Loucy (cell line): ENCODE measurements at regions not wholly inside any gene's neighbourhood (a gene's known extent, or its start where the extent isn't known, plus 50 kb on each side); places are given as distances from the start of the nearest gene placed in this dataset.

Experiments used
- H2AFZ ChIP-seq: fragments of 200-600 bp; sonication (generic); 2 replicates; pipeline ENCODE4 v1.6.0; 2016; ENCODE audit warnings: antibody characterized with exemption, mild to moderate bottlenecking, low read length, moderate library complexity
- H3F3A ChIP-seq: fragments of 200-600 bp; 2 replicates; pipeline ENCODE4 v1.6.0; 2016; ENCODE audit warnings: antibody characterized with exemption, low read depth, mild to moderate bottlenecking
- H3K27me3 ChIP-seq: fragments of 200-600 bp; sonication (generic); 2 replicates; pipeline ENCODE4 v1.6.1; 2014; ENCODE audit warnings: low read length, mild to moderate bottlenecking; ENCODE audit not compliant: insufficient read depth, poor library complexity, severe bottlenecking
- H3K36me3 ChIP-seq: fragments of 200-600 bp; sonication (generic); 2 replicates; pipeline ENCODE4 v1.6.1; 2016; ENCODE audit warnings: low read length; ENCODE audit not compliant: insufficient read depth
- H3K4me1 ChIP-seq: fragments of 200-600 bp; sonication (generic); 2 replicates; pipeline ENCODE4 v1.5.1; 2014; ENCODE audit warnings: low read length, mild to moderate bottlenecking; ENCODE audit not compliant: insufficient read depth, poor library complexity, severe bottlenecking
- H3K4me2 ChIP-seq: fragments of 200-600 bp; sonication (generic); 2 replicates; pipeline ENCODE4 v1.6.0; 2014; ENCODE audit warnings: antibody characterized with exemption, low read length, low read depth, mild to moderate bottlenecking; ENCODE audit not compliant: poor library complexity, severe bottlenecking
- H3K4me3 ChIP-seq: fragments of 200-600 bp; sonication (generic); 2 replicates; pipeline ENCODE4 v1.5.1; 2014; ENCODE audit warnings: low read length, mild to moderate bottlenecking, mixed read lengths; ENCODE audit not compliant: poor library complexity, severe bottlenecking
- H3K79me2 ChIP-seq: fragments of 200-600 bp; sonication (generic); 2 replicates; pipeline ENCODE4 v1.6.1; 2014; ENCODE audit warnings: low read length; ENCODE audit not compliant: insufficient read depth
- H3K9ac ChIP-seq: fragments of 200-600 bp; sonication (generic); 2 replicates; pipeline ENCODE4 v1.6.0; 2014; ENCODE audit warnings: mild to moderate bottlenecking, low read depth, low read length, moderate library complexity; ENCODE audit not compliant: poor library complexity, severe bottlenecking
- H3K9me2 ChIP-seq: fragments of 200-600 bp; sonication (generic); replicated peaks from 2 replicates; pipeline ENCODE4 v1.6.1; 2016; ENCODE audit warnings: low read depth, low read length, mixed read lengths
- H3K9me3 ChIP-seq: fragments of 200-600 bp; sonication (generic); 2 replicates; pipeline ENCODE4 v1.6.1; 2014; ENCODE audit warnings: mild to moderate bottlenecking, antibody characterized with exemption, low read length, low read depth; ENCODE audit not compliant: insufficient read depth
- H4K20me1 ChIP-seq: fragments of 200-600 bp; sonication (generic); 2 replicates; pipeline ENCODE4 v1.6.0; 2014; ENCODE audit warnings: antibody characterized with exemption, low read length, mild to moderate bottlenecking; ENCODE audit not compliant: insufficient read depth, poor library complexity, severe bottlenecking
- EZH2phosphoT487 ChIP-seq: fragments of 200-600 bp; IDR thresholded peaks from 2 replicates; pipeline ENCODE4 v1.6.1; 2018; ENCODE audit warnings: antibody characterized with exemption, mild to moderate bottlenecking, moderate library complexity, borderline replicate concordance
- TF ChIP-seq, protein P1 (sequence below): fragments of 200-600 bp; sonication (generic); conservative IDR thresholded peaks from 2 replicates; pipeline ENCODE4 v1.5.1; 2014; ENCODE audit warnings: mild to moderate bottlenecking, antibody characterized with exemption, low read length

DNA sequence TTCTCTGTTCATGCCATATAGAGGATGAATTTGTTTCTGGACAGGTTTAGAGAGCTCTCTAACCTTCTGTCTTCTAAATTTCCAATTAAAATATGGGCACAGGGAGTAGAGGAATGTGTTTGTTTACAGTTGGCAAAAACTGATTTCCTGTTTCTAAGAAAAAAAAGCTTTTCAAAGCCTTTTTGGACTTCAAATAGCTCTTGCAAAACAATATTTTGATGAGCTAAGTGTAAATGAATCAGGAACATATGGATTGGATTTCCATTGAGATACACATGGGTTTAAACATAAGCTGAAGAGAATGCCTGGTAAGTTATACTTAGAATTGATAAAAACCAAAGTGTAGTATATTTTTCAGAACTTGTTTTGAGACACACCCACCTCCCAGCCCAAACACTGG is 677.5 kb downstream of the NYAP2 start:
- TF ChIP-seq, protein P1, sequence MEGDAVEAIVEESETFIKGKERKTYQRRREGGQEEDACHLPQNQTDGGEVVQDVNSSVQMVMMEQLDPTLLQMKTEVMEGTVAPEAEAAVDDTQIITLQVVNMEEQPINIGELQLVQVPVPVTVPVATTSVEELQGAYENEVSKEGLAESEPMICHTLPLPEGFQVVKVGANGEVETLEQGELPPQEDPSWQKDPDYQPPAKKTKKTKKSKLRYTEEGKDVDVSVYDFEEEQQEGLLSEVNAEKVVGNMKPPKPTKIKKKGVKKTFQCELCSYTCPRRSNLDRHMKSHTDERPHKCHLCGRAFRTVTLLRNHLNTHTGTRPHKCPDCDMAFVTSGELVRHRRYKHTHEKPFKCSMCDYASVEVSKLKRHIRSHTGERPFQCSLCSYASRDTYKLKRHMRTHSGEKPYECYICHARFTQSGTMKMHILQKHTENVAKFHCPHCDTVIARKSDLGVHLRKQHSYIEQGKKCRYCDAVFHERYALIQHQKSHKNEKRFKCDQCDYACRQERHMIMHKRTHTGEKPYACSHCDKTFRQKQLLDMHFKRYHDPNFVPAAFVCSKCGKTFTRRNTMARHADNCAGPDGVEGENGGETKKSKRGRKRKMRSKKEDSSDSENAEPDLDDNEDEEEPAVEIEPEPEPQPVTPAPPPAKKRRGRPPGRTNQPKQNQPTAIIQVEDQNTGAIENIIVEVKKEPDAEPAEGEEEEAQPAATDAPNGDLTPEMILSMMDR = no peak
- no peak for TF ChIP-seq EZH2phosphoT487
- Histone ChIP-seq H3K9ac (no peak overlapping the region), H3K4me1 (no peaks in the 10 kb centered on the region), H3K36me3 (no peaks in the 10 kb centered on the region), H3K79me2 (no peaks in the 10 kb centered on the region), H3K4me3 (no peak overlapping the region), H3K9me3 (no peaks in the 10 kb centered on the region), H3K27me3 (no peaks in the 10 kb centered on the region), H2AFZ (no peak overlapping the region), H3F3A (no peaks in the 10 kb centered on the region), H3K9me2 (no peaks in the 10 kb centered on the region), H4K20me1 (no peaks in the 10 kb centered on the region), H3K4me2 (no peak overlapping the region)

DNA sequence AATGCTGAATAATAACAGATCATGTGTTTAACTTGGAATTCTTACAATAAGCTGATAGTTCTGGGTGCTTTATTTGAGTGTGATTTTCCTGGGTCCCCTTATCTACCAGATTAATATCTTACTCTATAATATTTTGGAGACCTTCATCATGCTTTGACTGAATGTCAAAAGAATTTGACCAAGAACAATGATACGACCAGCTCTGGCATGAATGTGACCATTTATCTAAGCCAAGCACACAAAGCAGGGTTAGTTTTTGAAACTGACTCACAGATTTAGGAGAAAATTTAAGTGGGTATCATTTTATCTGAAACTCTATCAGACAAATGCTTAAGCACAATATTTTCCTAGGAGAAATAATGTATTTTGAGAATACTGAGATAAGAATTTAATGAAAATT is 677.0 kb downstream of the NYAP2 start:
- H3K4me2 ChIP-seq = no peak overlapping the region
- H3K27me3 ChIP-seq = no peaks in the 10 kb centered on the region
- TF ChIP-seq EZH2phosphoT487 = no peak
- TF ChIP-seq, protein P1 = no peak
- no peaks in the 10 kb centered on the region for H4K20me1 ChIP-seq
- H3K79me2 ChIP-seq = no peaks in the 10 kb centered on the region
- no peak overlapping the region for H3K4me3 ChIP-seq
- no peaks in the 10 kb centered on the region for H3K4me1 ChIP-seq
- H3K36me3 ChIP-seq = no peaks in the 10 kb centered on the region
- no peak overlapping the region for H2AFZ ChIP-seq
- no peaks in the 10 kb centered on the region for H3K9me2 ChIP-seq
- H3F3A ChIP-seq = no peaks in the 10 kb centered on the region
- no peak overlapping the region for H3K9ac ChIP-seq
- H3K9me3 ChIP-seq = no peaks in the 10 kb centered on the region

DNA sequence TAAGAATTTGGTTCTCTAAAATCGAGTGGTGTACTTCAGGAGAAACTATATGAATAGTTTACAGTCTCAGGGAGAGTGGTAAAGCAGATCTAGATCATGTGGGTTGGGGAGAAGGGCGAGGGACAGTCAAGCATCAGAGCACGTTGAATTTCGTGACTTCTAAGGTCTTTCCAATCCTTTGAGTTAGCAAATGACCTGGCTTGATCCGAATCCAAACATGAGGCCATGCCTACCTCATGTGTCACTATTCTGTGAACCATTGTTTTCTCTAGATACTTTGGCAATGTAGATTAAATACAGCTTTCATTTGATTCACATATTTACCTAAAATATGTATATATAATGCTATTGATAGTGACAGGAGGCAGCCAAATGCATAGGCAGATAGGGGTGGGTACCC is 674.9 kb downstream of the NYAP2 start:
- Histone ChIP-seq H4K20me1 (no peaks in the 10 kb centered on the region), H3K4me2 (no peak overlapping the region), H3F3A (no peaks in the 10 kb centered on the region), H3K27me3 (no peaks in the 10 kb centered on the region), H3K79me2 (no peaks in the 10 kb centered on the region), H3K9ac (no peak overlapping the region), H3K4me3 (no peak overlapping the region), H3K4me1 (no peaks in the 10 kb centered on the region), H3K9me3 (no peaks in the 10 kb centered on the region), H3K36me3 (no peaks in the 10 kb centered on the region), H2AFZ (no peak overlapping the region), H3K9me2 (no peaks in the 10 kb centered on the region)
- TF ChIP-seq EZH2phosphoT487 = no peak
- TF ChIP-seq, protein P1 = no peak
